HL-60 (cell line): ENCODE measurements at regions not wholly inside any gene's neighbourhood (a gene's known extent, or its start where the extent isn't known, plus 50 kb on each side); places are given as distances from the start of the nearest gene placed in this dataset.

Experiments
- CTCF ChIP-seq: IDR thresholded peaks from one replicate; pipeline ENCODE4 v1.5.1; 2011; ENCODE audit warnings: low read length, control low read depth, inconsistent platforms; ENCODE audit not compliant: insufficient read depth
- GABPA ChIP-seq: IDR thresholded peaks from 2 replicates; pipeline ENCODE4 v1.6.1; 2012; ENCODE audit warnings: low read depth
- POLR2AphosphoS5 ChIP-seq: IDR thresholded peaks from 2 replicates; pipeline ENCODE4 v1.6.1; 2012; ENCODE audit warnings: low read depth
- REST ChIP-seq: IDR thresholded peaks from 2 replicates; pipeline ENCODE4 v1.6.1; 2012; ENCODE audit warnings: low read depth; ENCODE audit not compliant: insufficient replicate concordance
- SPI1 ChIP-seq: IDR thresholded peaks from 2 replicates; pipeline ENCODE4 v1.6.1; 2012; ENCODE audit warnings: low read depth, mild to moderate bottlenecking, borderline replicate concordance

GRCh38 chr4:189843413-189844009, 97.2 kb upstream of the FRG1 start:
- no peak for TF ChIP-seq POLR2AphosphoS5
- no peak for TF ChIP-seq GABPA
- no peak for TF ChIP-seq CTCF
- TF ChIP-seq REST: no peak
- no peak for TF ChIP-seq SPI1
